HPDE6-E6E7 (cell line): ENCODE measurements at regions not wholly inside any gene's neighbourhood (a gene's known extent, or its start where the extent isn't known, plus 50 kb on each side); places are given as distances from the start of the nearest gene placed in this dataset.

Experiments used
- DNase-seq: peaks from one replicate; pipeline ENCODE4 v3.0.0; 2011; ENCODE audit warnings: missing footprints; ENCODE audit errors: extremely low spot score

DNA sequence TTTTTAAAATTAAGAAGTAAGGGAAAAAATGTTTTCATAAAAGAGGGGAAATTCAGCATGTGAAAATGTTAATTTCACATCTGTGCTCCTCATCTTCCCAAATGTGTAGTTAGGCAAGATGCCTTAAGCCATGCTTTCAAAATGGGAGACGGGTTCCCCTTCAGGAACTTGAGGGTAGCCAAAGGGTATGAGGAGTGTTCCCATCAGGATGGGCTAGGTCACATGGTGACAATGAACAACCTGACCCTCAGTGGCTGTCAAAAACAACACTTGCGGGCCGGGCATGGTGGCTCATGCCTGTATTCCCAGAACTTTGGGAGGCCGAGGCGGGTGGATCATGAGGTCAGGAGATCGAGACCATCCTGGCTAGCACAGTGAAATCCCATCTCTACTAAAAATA is 178.0 kb downstream of the ACTL7B start:
- DNase-seq = no peak

- DNase-seq = no peak
Measured at GRCh38 chr9:108676355-108676754, 179.4 kb downstream of the ACTL7B start.

DNA sequence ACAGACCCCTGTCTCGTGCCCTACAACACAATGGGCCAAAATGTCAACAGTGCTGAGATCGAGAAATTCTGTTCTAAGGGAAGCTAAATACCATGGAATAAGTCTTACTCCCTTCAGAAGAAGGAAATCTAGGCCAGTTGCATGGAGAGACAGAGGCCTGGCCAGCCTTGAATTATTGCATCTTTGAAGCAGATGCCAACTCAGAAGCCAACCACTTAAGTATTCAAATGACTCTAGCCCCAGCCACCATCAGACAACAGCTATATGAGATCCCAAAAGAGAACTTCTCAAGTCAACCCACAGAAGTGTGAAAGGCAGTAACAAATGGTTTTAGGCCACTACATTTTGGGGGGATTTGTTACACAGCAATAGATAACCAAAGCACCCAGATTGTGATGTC is 180.1 kb downstream of the ACTL7B start:
- no peak for DNase-seq

GRCh38 chr9:108674766-108675530 is 180.8 kb downstream of the ACTL7B start:
- DNase-seq = no peak

- DNase-seq = peak; percentile 45
Measured at GRCh38 chr9:108673386-108673785, 182.4 kb downstream of the ACTL7B start.

GRCh38 chr9:108672475-108673190 is 183.2 kb downstream of the ACTL7B start:
- DNase-seq = peak; percentile 78

GRCh38 chr9:108671794-108672193 is 184.0 kb downstream of the ACTL7B start:
- peak; percentile 57 for DNase-seq

GRCh38 chr9:108671176-108671575 is 184.6 kb downstream of the ACTL7B start:
- DNase-seq = peak; percentile 60

GRCh38 chr9:108668938-108669335 is 186.8 kb downstream of the ACTL7B start:
- no peak for DNase-seq

- DNase-seq = no peak
Measured at GRCh38 chr9:108668191-108668937, 187.4 kb downstream of the ACTL7B start.

DNA sequence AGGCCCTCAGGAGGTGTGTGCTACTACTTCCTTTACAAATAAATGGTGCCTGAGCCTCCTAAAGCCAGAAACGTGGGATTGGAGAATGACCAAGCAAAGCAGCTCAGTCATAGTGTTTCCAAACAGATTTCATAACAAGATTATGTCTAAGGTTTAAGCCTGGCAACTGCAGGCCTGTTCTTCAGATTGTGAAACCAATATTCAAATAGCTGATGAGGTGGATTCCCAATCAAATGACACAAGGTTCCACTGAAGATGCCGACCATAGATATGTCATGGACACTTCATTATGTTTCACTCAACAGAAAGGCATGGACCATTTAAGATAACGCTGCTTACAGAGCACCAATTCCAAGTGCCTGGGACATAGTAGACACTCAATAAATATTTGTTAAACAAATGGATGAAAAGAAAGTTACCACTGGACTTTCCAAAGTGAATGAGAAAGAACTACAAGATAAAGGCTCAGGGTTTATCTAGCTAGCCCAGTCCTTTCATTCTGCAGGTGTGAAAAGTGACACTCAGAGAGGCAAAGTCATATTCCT is 189.5 kb downstream of the ACTL7B start:
- DNase-seq = no peak

- DNase-seq = no peak
Measured at GRCh38 chr9:108665521-108666239, 190.1 kb downstream of the ACTL7B start.

- DNase-seq = no peak
Measured at GRCh38 chr9:108664309-108665255, 191.2 kb downstream of the ACTL7B start.

GRCh38 chr9:108663422-108663821 is 192.4 kb downstream of the ACTL7B start:
- no peak for DNase-seq

DNA sequence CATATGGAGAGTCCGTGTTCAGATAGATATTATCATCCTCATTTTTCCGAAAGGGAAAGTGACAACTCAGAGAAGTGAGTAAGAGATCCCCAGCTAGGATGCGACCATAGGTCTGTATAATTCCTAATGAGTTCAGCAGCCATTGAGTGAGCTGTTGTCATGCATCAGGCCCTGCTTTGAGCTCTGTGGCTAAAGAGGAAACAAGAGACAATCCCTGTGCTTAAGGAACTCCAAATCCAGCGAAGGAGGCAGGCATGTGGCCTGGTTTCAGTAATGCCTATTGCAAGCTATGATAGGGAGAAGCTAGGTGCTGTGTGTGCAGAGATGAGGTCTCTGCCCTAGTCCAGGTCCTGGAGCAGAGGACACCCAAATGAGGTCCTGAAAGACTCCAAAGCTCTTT is 192.8 kb downstream of the ACTL7B start:
- no peak for DNase-seq

DNA sequence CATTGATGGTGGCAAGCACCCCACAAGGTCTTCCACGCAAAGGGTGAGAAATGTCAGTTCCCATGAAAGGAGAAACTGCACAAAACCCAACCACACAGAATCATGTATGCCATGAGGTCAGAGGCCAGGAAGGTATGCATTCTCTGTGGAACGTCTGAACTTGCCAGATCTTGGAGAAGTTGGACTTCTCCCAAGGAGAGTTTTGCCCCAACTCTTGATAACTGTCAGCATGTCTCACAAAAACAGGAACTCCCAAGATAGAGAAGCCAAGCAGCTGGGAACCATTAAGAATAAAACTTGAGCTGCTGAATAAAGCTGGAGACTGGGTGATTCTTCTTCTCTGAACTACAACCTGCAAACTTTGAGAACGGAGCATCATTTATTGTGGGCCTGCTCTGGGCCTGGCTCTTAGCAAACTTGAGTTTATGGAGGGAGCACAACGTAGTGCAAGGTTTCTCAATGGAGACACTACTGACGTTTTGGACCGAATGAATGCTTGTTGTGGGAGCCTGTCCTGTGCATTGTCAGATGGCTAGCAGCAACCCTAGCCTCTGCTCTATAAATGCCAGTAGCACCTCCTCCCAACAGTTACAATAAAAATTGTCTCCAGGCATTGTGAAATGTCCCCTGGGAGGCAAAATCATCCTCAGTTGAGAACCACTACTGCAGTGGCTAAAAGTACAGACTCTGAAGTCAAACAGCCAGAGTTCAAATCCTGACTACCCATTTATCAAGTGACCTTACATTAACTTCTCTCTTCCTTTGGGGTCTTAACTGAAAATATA is 193.5 kb downstream of the ACTL7B start:
- DNase-seq = no peak

- no peak for DNase-seq
Measured at GRCh38 chr9:108656566-108656965, 199.2 kb downstream of the ACTL7B start.

DNA sequence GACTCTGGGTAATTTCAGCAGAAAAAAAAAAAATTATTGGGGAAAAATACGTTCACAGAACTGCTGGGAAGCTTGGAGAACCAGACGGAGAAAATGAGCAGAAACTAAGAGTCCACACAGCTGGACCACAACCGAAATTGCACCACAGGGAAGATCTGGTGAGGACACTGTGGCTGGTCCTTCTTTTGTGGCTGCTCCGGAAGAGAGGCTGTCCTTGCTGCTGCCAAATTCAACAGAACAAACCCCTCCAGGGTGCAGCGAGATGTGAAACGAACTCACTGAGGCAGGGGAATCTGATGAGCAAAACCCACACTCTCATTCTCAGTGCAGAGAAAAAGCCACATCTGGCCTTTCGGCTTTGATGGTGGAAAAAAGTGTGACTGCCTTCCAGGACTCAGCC is 200.0 kb downstream of the ACTL7B start:
- DNase-seq = no peak

- no peak for DNase-seq
Measured at GRCh38 chr9:108654566-108654965, 201.2 kb downstream of the ACTL7B start.

DNA sequence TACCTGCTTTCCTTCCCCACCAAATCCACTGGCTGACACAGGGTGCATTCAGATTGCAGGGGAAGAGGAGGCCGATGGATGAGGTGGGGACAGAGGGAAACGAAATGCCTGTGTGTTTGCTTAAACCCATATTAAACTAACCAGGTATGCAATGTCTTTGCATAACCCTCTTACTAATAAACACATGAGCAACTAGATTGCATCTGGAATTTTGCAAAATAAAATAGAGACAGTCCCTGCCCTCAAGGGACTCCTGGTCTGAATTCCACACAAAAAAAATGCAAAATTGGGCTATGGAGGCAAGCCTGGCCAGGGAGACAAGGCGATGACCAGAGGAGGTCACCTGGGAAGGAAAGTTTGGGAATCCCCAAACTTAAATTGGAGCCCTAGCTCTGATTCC is 202.9 kb downstream of the ACTL7B start:
- no peak for DNase-seq
